ENCODE measurements at regions not wholly inside any gene's neighbourhood (a gene's known extent, or its start where the extent isn't known, plus 50 kb on each side); places are given as distances from the start of the nearest gene placed in this dataset.

GRCh38 chr14:56056031-56056430 lies 62.2 kb upstream of the PELI2 start:
- TF ChIP-seq CTCF (conservative IDR thresholded peaks at IDR 0.05; ENCODE audit: low read depth in 2 of 2) (no peak), EZH2 (IDR thresholded peaks at IDR 0.05; ENCODE audit: low read depth, unreplicated experiment) (no peak), POLR2AphosphoS5 (IDR thresholded peaks at IDR 0.05; ENCODE audit: low read depth) (no peak), JUNB (IDR thresholded peaks at IDR 0.05; ENCODE audit: unreplicated experiment) (no peak), REST (IDR thresholded peaks at IDR 0.05; ENCODE audit: unreplicated experiment) (no peak), NANOG (IDR thresholded peaks at IDR 0.05; ENCODE audit: borderline replicate concordance) (no peak)

Measured in GM23338 (cell line).